WTC11 (cell line): ENCODE measurements at regions not wholly inside any gene's neighbourhood (a gene's known extent, or its start where the extent isn't known, plus 50 kb on each side); places are given as distances from the start of the nearest gene placed in this dataset.

Experiments
- ATAC-seq: fragments of 200-7000 bp; cut with Tn5 transposase; 2 replicates; pipeline ENCODE4 v1.10.0; 2021; ENCODE audit warnings: mild to moderate bottlenecking, moderate library complexity
- CTCF ChIA-PET: fragments of 300-600 bp; sonication (Branson Sonifier 250); formaldehyde crosslinking; loops from one replicate; lab custom pipeline; 2021; ENCODE audit warnings: antibody characterized with exemption; lab: Charles Lee
- POLR2A ChIA-PET: fragments of 350-600 bp; sonication (Branson Sonifier 250); formaldehyde crosslinking; loops from one replicate; lab custom pipeline; 2021; ENCODE audit warnings: antibody characterized with exemption; lab: Charles Lee
- DNase-seq: peaks from one replicate; pipeline ENCODE4 v3.0.0; 2021; ENCODE audit warnings: low spot score
- H3K27ac Mint-ChIP-seq: 2 replicates; pipeline ENCODE4 v1.8.0; 2021; ENCODE audit warnings: mixed read lengths
- H3K27me3 Mint-ChIP-seq: 2 replicates; pipeline ENCODE4 v1.8.0; 2021; ENCODE audit warnings: low read depth, mild to moderate bottlenecking, moderate library complexity, mixed read lengths
- H3K36me3 Mint-ChIP-seq: 2 replicates; pipeline ENCODE4 v1.8.0; 2021; ENCODE audit warnings: mixed read lengths
- H3K4me1 Mint-ChIP-seq: 2 replicates; pipeline ENCODE4 v1.8.0; 2022; ENCODE audit warnings: mixed read lengths
- H3K4me3 Mint-ChIP-seq: 2 replicates; pipeline ENCODE4 v1.8.0; 2021; ENCODE audit warnings: mild to moderate bottlenecking, moderate library complexity, mixed read lengths
- H3K9me3 Mint-ChIP-seq: 2 replicates; pipeline ENCODE4 v1.8.0; 2021; ENCODE audit warnings: mixed read lengths
- ARID4B ChIP-seq: sonication (generic); formaldehyde crosslinking; IDR thresholded peaks from 2 replicates; pipeline ENCODE4 v1.8.0; 2023; ENCODE audit warnings: missing genetic modification reagents, mild to moderate bottlenecking, borderline replicate concordance
- CBFB ChIP-seq: sonication (generic); formaldehyde crosslinking; IDR thresholded peaks from 2 replicates; pipeline ENCODE4 v1.8.1; 2022; ENCODE audit warnings: mild to moderate bottlenecking, low read depth, missing genetic modification reagents
- FOXP1 ChIP-seq: sonication (generic); formaldehyde crosslinking; IDR thresholded peaks from 2 replicates; pipeline ENCODE4 v1.8.0; 2022; ENCODE audit warnings: missing genetic modification reagents, mild to moderate bottlenecking, moderate library complexity, borderline replicate concordance
- GTF2I ChIP-seq: fragments of 250-450 bp; sonication (Bioruptor Pico); conservative IDR thresholded peaks from 2 replicates; pipeline ENCODE4 v1.4.0; 2021; ENCODE audit warnings: mild to moderate bottlenecking
- HMGXB4 ChIP-seq: sonication (generic); formaldehyde crosslinking; IDR thresholded peaks from 2 replicates; pipeline ENCODE4 v1.8.1; 2023; ENCODE audit warnings: mild to moderate bottlenecking, moderate library complexity, missing genetic modification reagents
- IRF2 ChIP-seq: sonication (generic); formaldehyde crosslinking; IDR thresholded peaks from 2 replicates; pipeline ENCODE4 v1.8.0; 2022; ENCODE audit warnings: low read depth, missing genetic modification reagents, borderline replicate concordance
- MYBL2 ChIP-seq: sonication (generic); formaldehyde crosslinking; IDR thresholded peaks from 2 replicates; pipeline ENCODE4 v1.8.1; 2023; ENCODE audit warnings: mild to moderate bottlenecking, moderate library complexity, missing genetic modification reagents
- NR1H2 ChIP-seq: sonication (generic); formaldehyde crosslinking; IDR thresholded peaks from 2 replicates; pipeline ENCODE4 v1.9.0; 2021; ENCODE audit warnings: mild to moderate bottlenecking, moderate library complexity, missing genetic modification reagents
- NR3C1 ChIP-seq: sonication (generic); formaldehyde crosslinking; conservative IDR thresholded peaks from 2 replicates; pipeline ENCODE4 v1.8.1; 2023; ENCODE audit warnings: low read depth, mild to moderate bottlenecking, missing genetic modification reagents
- PRDM15 ChIP-seq: sonication (generic); formaldehyde crosslinking; IDR thresholded peaks from 2 replicates; pipeline ENCODE4 v1.8.0; 2022; ENCODE audit warnings: missing genetic modification reagents
- PRRX2 ChIP-seq: fragments of 250-450 bp; sonication (Bioruptor Pico); IDR thresholded peaks from 2 replicates; pipeline ENCODE4 v1.8.0; 2021; ENCODE audit warnings: mild to moderate bottlenecking
- RELA ChIP-seq: sonication (generic); formaldehyde crosslinking; IDR thresholded peaks from 2 replicates; pipeline ENCODE4 v1.8.1; 2022; ENCODE audit warnings: missing genetic modification reagents, mild to moderate bottlenecking, borderline replicate concordance
- RORB ChIP-seq: fragments of 250-450 bp; sonication (Bioruptor Pico); IDR thresholded peaks from 2 replicates; pipeline ENCODE4 v1.9.0; 2021; ENCODE audit warnings: mild to moderate bottlenecking
- SMAD3 ChIP-seq: sonication (generic); formaldehyde crosslinking; IDR thresholded peaks from 2 replicates; pipeline ENCODE4 v1.8.0; 2022; ENCODE audit warnings: missing genetic modification reagents, mild to moderate bottlenecking, borderline replicate concordance
- ZBTB43 ChIP-seq: sonication (generic); formaldehyde crosslinking; IDR thresholded peaks from 2 replicates; pipeline ENCODE4 v1.8.1; 2023; ENCODE audit warnings: mild to moderate bottlenecking, missing genetic modification reagents
- ZNF281 ChIP-seq: sonication (generic); formaldehyde crosslinking; IDR thresholded peaks from 2 replicates; pipeline ENCODE4 v1.8.0; 2023; ENCODE audit warnings: mild to moderate bottlenecking, missing genetic modification reagents
- ZNF671 ChIP-seq: fragments of 250-450 bp; sonication (Bioruptor Pico); IDR thresholded peaks from 2 replicates; pipeline ENCODE4 v1.8.0; 2021; ENCODE audit warnings: mild to moderate bottlenecking

GRCh38 chrX:38970845-38971244 lies 169.6 kb downstream of the MID1IP1 start:
- POLR2A ChIA-PET: no interaction called here
- Mint-ChIP-seq H3K36me3 (no peaks in the 10 kb centered on the region), H3K9me3 (no peaks in the 10 kb centered on the region), H3K4me3 (no peak overlapping the region), H3K4me1 (peaks cover 9% of the 10 kb centered on the region), H3K27ac (no peak overlapping the region; the same call in 1 of the 2 replicates), H3K27me3 (no peaks in the 10 kb centered on the region; the same call in 1 of the 2 replicates)
- DNase-seq (no peak), ATAC-seq (no peak)
- CTCF ChIA-PET: no interaction called here
- TF ChIP-seq ZNF671 (CRISPR knock-in tag): no peak
- no peak for TF ChIP-seq FOXP1 (CRISPR knock-in tag)
- no peak for TF ChIP-seq MYBL2
- TF ChIP-seq ZBTB43 (CRISPR knock-in tag): no peak
- TF ChIP-seq HMGXB4 (CRISPR knock-in tag): no peak
- no peak for TF ChIP-seq SMAD3 (CRISPR knock-in tag)
- TF ChIP-seq GTF2I: no peak
- no peak for TF ChIP-seq PRDM15 (CRISPR knock-in tag)
- TF ChIP-seq ZNF281 (CRISPR knock-in tag): no peak
- TF ChIP-seq PRRX2 (CRISPR knock-in tag): no peak
- no peak for TF ChIP-seq RORB
- TF ChIP-seq NR3C1 (CRISPR knock-in tag): no peak
- TF ChIP-seq ARID4B (CRISPR knock-in tag): no peak
- no peak for TF ChIP-seq IRF2 (CRISPR knock-in tag)
- TF ChIP-seq CBFB (CRISPR knock-in tag): no peak
- no peak for TF ChIP-seq NR1H2
- TF ChIP-seq RELA (CRISPR knock-in tag): no peak
